H1 (cell line): ENCODE measurements at regions not wholly inside any gene's neighbourhood (a gene's known extent, or its start where the extent isn't known, plus 50 kb on each side); places are given as distances from the start of the nearest gene placed in this dataset.

ENCODE experiments used
- CTCF ChIA-PET: fragments of 300-600 bp; sonication (Branson Sonifier 250); formaldehyde crosslinking; loops from one replicate; lab custom pipeline; 2021; ENCODE audit not compliant: partially characterized antibody; lab: Charles Lee
- POLR2A ChIA-PET: fragments of 300-600 bp; sonication (Branson Sonifier 250); formaldehyde crosslinking; loops from one replicate; lab custom pipeline; 2021; ENCODE audit warnings: inconsistent platforms; ENCODE audit not compliant: partially characterized antibody; lab: Charles Lee
- DNase-seq, 2 experiments: peaks; one replicate each; pipeline versions ENCODE4 v3.0.0 to v3.0.0-alpha.2; 2010 to 2022; ENCODE audit warnings: low spot score in 2 of 2, low read depth in 1 of 2, mixed read lengths in 1 of 2
- FAIRE-seq: peaks from 2 replicates; lab custom pipeline; 2011; peaks lifted over from hg19 to GRCh38; lab: Jason Lieb, UNC
- H2AFZ ChIP-seq: 2 replicates; pipeline ENCODE4 v1.8.1; 2012; ENCODE audit warnings: low read length, inconsistent platforms
- H2AK5ac ChIP-seq: 2 replicates; pipeline ENCODE4 v1.6.1; 2013; ENCODE audit warnings: low read depth, low read length
- H2BK120ac ChIP-seq: replicated peaks from 2 replicates; pipeline ENCODE3; 2013; ENCODE audit warnings: low read depth, low read length, inconsistent platforms
- H2BK12ac ChIP-seq: 2 replicates; pipeline ENCODE4 v1.6.1; 2013; ENCODE audit warnings: low read depth, low read length
- H2BK15ac ChIP-seq: 2 replicates; pipeline ENCODE4 v1.6.1; 2013; ENCODE audit warnings: low read length
- H2BK20ac ChIP-seq: 2 replicates; pipeline ENCODE4 v1.6.1; 2013; ENCODE audit warnings: low read length
- H2BK5ac ChIP-seq: 2 replicates; pipeline ENCODE4 v1.6.1; 2013; ENCODE audit warnings: low read depth, low read length
- H3K14ac ChIP-seq: 2 replicates; pipeline ENCODE4 v1.6.1; 2013; ENCODE audit warnings: inconsistent platforms; ENCODE audit not compliant: insufficient read length
- H3K18ac ChIP-seq: 2 replicates; pipeline ENCODE4 v1.6.1; 2013; ENCODE audit warnings: low read length; ENCODE audit errors: extremely low read depth
- H3K23ac ChIP-seq: 2 replicates; pipeline ENCODE4 v1.6.1; 2013; ENCODE audit warnings: inconsistent platforms; ENCODE audit not compliant: insufficient read length
- H3K23me2 ChIP-seq: 2 replicates; pipeline ENCODE4 v1.6.1; 2013; ENCODE audit warnings: low read depth, low read length
- H3K27ac ChIP-seq: 2 replicates; pipeline ENCODE4 v1.6.1; 2011; ENCODE audit warnings: low read depth, low read length, inconsistent platforms
- H3K27me3 ChIP-seq, 4 experiments: replicated peaks in 1 of 4; 1 replicate in 1 of 4; 2 replicates in 3 of 4; pipeline versions ENCODE4 v1.6.1 to v1.8.1; 2011 to 2013; ENCODE audit warnings: low read length in 3 of 4, mild to moderate bottlenecking in 3 of 4, inconsistent platforms in 2 of 4, mixed read lengths in 2 of 4, moderate library complexity in 1 of 4; ENCODE audit not compliant: control insufficient read depth in 3 of 4, insufficient read depth in 3 of 4; ENCODE audit errors: extremely low read depth in 1 of 4
- H3K36me3 ChIP-seq, 4 experiments: 2 replicates each; pipeline versions ENCODE4 v1.6.1 to v1.8.1; 2011 to 2013; ENCODE audit warnings: mild to moderate bottlenecking in 4 of 4, low read length in 3 of 4, moderate library complexity in 2 of 4, control low read depth in 1 of 4, inconsistent platforms in 1 of 4; ENCODE audit not compliant: insufficient read depth in 4 of 4, control insufficient read depth in 2 of 4
- H3K4ac ChIP-seq: replicated peaks from 2 replicates; pipeline ENCODE3; 2013; ENCODE audit warnings: low read length, low read depth, mixed read lengths, inconsistent platforms; ENCODE audit not compliant: insufficient read length
- H3K4me1 ChIP-seq, 4 experiments: replicated peaks in 1 of 4; 1 replicate in 1 of 4; 2 replicates in 3 of 4; pipeline versions ENCODE4 v1.6.1 to v1.8.1; 2011 to 2013; ENCODE audit warnings: low read length in 3 of 4, inconsistent platforms in 2 of 4, mixed read lengths in 1 of 4; ENCODE audit not compliant: insufficient read depth in 4 of 4, control insufficient read depth in 3 of 4
- H3K4me2 ChIP-seq, 2 experiments: 2 replicates each; pipeline versions ENCODE4 v1.6.1 to v1.8.1; 2011 to 2013; ENCODE audit warnings: low read depth in 2 of 2, low read length in 2 of 2, control low read depth in 1 of 2, inconsistent platforms in 1 of 2, mild to moderate bottlenecking in 1 of 2; ENCODE audit not compliant: insufficient read depth in 1 of 2
- H3K4me3 ChIP-seq, 4 experiments: fragments of 200-600, 300-600 bp in 1 of 4; sonication (generic), shearing (Covaris generic), sonication (Bioruptor Twin) in 1 of 4; 2 replicates each; pipeline versions ENCODE4 v1.5.1 to v1.8.1; 2011 to 2016; ENCODE audit warnings: low read length in 4 of 4, low read depth in 3 of 4, control low read depth in 2 of 4, inconsistent platforms in 2 of 4, mild to moderate bottlenecking in 2 of 4, mixed read lengths in 1 of 4, moderate library complexity in 1 of 4; ENCODE audit not compliant: insufficient read depth in 2 of 4; ENCODE audit errors: extremely low read depth in 1 of 4
- H3K56ac ChIP-seq: replicated peaks from 2 replicates; pipeline ENCODE3; 2013; ENCODE audit warnings: low read depth, mild to moderate bottlenecking, mixed read lengths, low read length, inconsistent platforms; ENCODE audit not compliant: insufficient read length
- H3K79me1 ChIP-seq: 2 replicates; pipeline ENCODE4 v1.6.1; 2013; ENCODE audit warnings: low read depth, low read length, control low read depth
- H3K79me2 ChIP-seq, 2 experiments: 2 replicates each; pipeline versions ENCODE4 v1.6.1 to v1.8.1; 2012 to 2013; ENCODE audit warnings: low read length in 2 of 2, mild to moderate bottlenecking in 2 of 2, inconsistent platforms in 1 of 2; ENCODE audit not compliant: insufficient read depth in 2 of 2, control insufficient read depth in 1 of 2
- H3K9ac ChIP-seq, 4 experiments: replicated peaks in 1 of 4; 1 replicate in 1 of 4; 2 replicates in 3 of 4; pipeline versions ENCODE4 v1.6.1 to v1.8.1; 2011 to 2013; ENCODE audit warnings: low read depth in 3 of 4, low read length in 3 of 4, control low read depth in 2 of 4, mild to moderate bottlenecking in 2 of 4, moderate library complexity in 2 of 4, inconsistent platforms in 1 of 4; ENCODE audit errors: extremely low read depth in 1 of 4
- H3K9me3 ChIP-seq, 2 experiments: 2 replicates each; pipeline versions ENCODE4 v1.6.1 to v1.8.1; 2012 to 2013; ENCODE audit warnings: mild to moderate bottlenecking in 2 of 2, moderate library complexity in 2 of 2, control low read depth in 1 of 2, inconsistent platforms in 1 of 2, low read depth in 1 of 2, low read length in 1 of 2, mixed read lengths in 1 of 2; ENCODE audit not compliant: insufficient read depth in 2 of 2
- H4K20me1 ChIP-seq, 2 experiments: replicated peaks in 1 of 2; 2 replicates each; pipeline versions ENCODE3 to v1.8.1; 2011 to 2013; ENCODE audit warnings: inconsistent platforms in 2 of 2, low read length in 2 of 2, mild to moderate bottlenecking in 1 of 2; ENCODE audit not compliant: insufficient read depth in 2 of 2, control insufficient read depth in 1 of 2
- H4K5ac ChIP-seq: 2 replicates; pipeline ENCODE4 v1.6.1; 2013; ENCODE audit warnings: low read length, low read depth, mixed read lengths, inconsistent platforms; ENCODE audit not compliant: insufficient read length
- H4K8ac ChIP-seq: 2 replicates; pipeline ENCODE4 v1.8.0; 2013; ENCODE audit warnings: mild to moderate bottlenecking, moderate library complexity, low read length, inconsistent platforms; ENCODE audit not compliant: insufficient read depth; ENCODE audit errors: extremely low read depth
- H4K91ac ChIP-seq: replicated peaks from 2 replicates; pipeline ENCODE3; 2013; ENCODE audit warnings: low read length, mixed read lengths, inconsistent platforms; ENCODE audit not compliant: insufficient read length
- ATF3 ChIP-seq: IDR thresholded peaks from 2 replicates; pipeline ENCODE4 v1.6.1; 2011; ENCODE audit warnings: low read depth, mild to moderate bottlenecking, low read length; ENCODE audit not compliant: insufficient read depth
- BRCA1 ChIP-seq: IDR thresholded peaks from 2 replicates; pipeline ENCODE4 v1.6.1; 2012; ENCODE audit warnings: low read depth, low read length, improper control_type of control experiment
- CTBP2 ChIP-seq: IDR thresholded peaks from 2 replicates; pipeline ENCODE4 v1.7.0; 2011; ENCODE audit warnings: borderline replicate concordance, mild to moderate bottlenecking, moderate library complexity, mixed read lengths, low read length; ENCODE audit not compliant: insufficient read depth, insufficient read length
- EGR1 ChIP-seq: IDR thresholded peaks from 2 replicates; pipeline ENCODE4 v1.6.1; 2011; ENCODE audit warnings: low read depth, low read length, borderline replicate concordance
- KDM1A ChIP-seq: fragments of 200-600, 300-600 bp; sonication (generic); IDR thresholded peaks from 2 replicates; pipeline ENCODE4 v1.7.1; 2016; ENCODE audit warnings: mild to moderate bottlenecking, low read length, borderline replicate concordance
- MAFK ChIP-seq: IDR thresholded peaks from 2 replicates; pipeline ENCODE4 v1.6.1; 2012; ENCODE audit warnings: low read depth, mild to moderate bottlenecking, improper control_type of control experiment, low read length
- NANOG ChIP-seq: IDR thresholded peaks from 2 replicates; pipeline ENCODE4 v1.6.1; 2011; ENCODE audit warnings: low read length, low read depth, mild to moderate bottlenecking, inconsistent platforms; ENCODE audit not compliant: insufficient read depth, poor library complexity, severe bottlenecking
- RXRA ChIP-seq: IDR thresholded peaks from 2 replicates; pipeline ENCODE4 v1.6.1; 2011; ENCODE audit warnings: low read depth, mild to moderate bottlenecking, low read length, moderate library complexity; ENCODE audit not compliant: insufficient read depth
- SUZ12 ChIP-seq: fragments of 200-600 bp; sonication (generic); IDR thresholded peaks from 2 replicates; pipeline ENCODE4 v1.6.1; 2012; ENCODE audit warnings: mild to moderate bottlenecking, inconsistent platforms, low read length, moderate library complexity, mixed read lengths
- TAF1 ChIP-seq: IDR thresholded peaks from 2 replicates; pipeline ENCODE4 v1.6.1; 2011; ENCODE audit warnings: mild to moderate bottlenecking, low read depth, low read length
- YY1 ChIP-seq: IDR thresholded peaks from 2 replicates; pipeline ENCODE4 v1.6.1; 2011; ENCODE audit warnings: low read depth, mild to moderate bottlenecking, low read length
- WGBS, 2 experiments: shearing (Covaris generic) in 1 of 2; methylation state at CpG; one replicate each; pipeline versions ENCODE4 v1.1.6 to v1.1.7; 2013 to 2015; ENCODE audit warnings: low lambda C conversion rate in 2 of 2, mixed read lengths in 2 of 2, inconsistent platforms in 1 of 2, low coverage in 1 of 2, missing lambda C conversion rate in 1 of 2; ENCODE audit not compliant: insufficient replicate concordance in 2 of 2, insufficient coverage in 1 of 2, insufficient read length in 1 of 2; ENCODE audit errors: extremely low coverage in 1 of 2, missing lambda C conversion rate in 1 of 2; 5-methylcytosine and 5-hydroxymethylcytosine counted together

- POLR2A ChIA-PET, result no interaction called here
- Histone ChIP-seq H3K14ac (no peak overlapping the region), H3K23me2 (peaks cover 9% of the 10 kb centered on the region; the same call in 1 of the 2 replicates), H3K9ac (no peak overlapping the region), H3K27ac (no peak overlapping the region), H2BK12ac (no peak overlapping the region), H3K18ac (no peak overlapping the region), H2AK5ac (no peak overlapping the region; the same call in 1 of the 2 replicates), H3K4me1 (peaks cover 0 to 6% (median 0%) of the 10 kb centered on the region in 4 experiments; a peak in 2 of 7 replicates), H4K20me1 (no peaks in the 10 kb centered on the region), H3K36me3 (no peaks in the 10 kb centered on the region), H3K4me3 (no peak overlapping the region), H3K9me3 (no peaks in the 10 kb centered on the region), H3K27me3 (no peaks in the 10 kb centered on the region; a peak in 1 of 7 replicates), H3K79me1 (no peaks in the 10 kb centered on the region), H3K4me2 (no peak overlapping the region), H4K8ac (no peak overlapping the region), H2BK15ac (no peak overlapping the region), H2BK120ac (no peak overlapping the region), H2BK5ac (no peak overlapping the region), H4K5ac (no peak overlapping the region), H3K23ac (no peak overlapping the region), H3K56ac (no peak overlapping the region), H2AFZ (no peak overlapping the region), H2BK20ac (no peak overlapping the region), H3K79me2 (no peaks in the 10 kb centered on the region), H3K4ac (no peak overlapping the region), H4K91ac (no peak overlapping the region)
- CTCF ChIA-PET, result interaction anchor here (0.7 to 1.3 kb wide), 4 partner anchors 10 to 169 kb away, joined by 3 to 4 read pairs (median 3); no protein-coding TSS in a partner anchor
- WGBS, 2 experiments, result 88% methylated on average over 13 of the region's 13 CpGs; no CpG with 5 or more reads in 1 of the 2 experiments
- FAIRE-seq (no peak), DNase-seq (no peak)
- TF ChIP-seq EGR1, result no peak
- TF ChIP-seq RXRA, result no peak
- TF ChIP-seq YY1, result no peak
- no peak for TF ChIP-seq ATF3
- TF ChIP-seq TAF1, result no peak
- no peak for TF ChIP-seq NANOG
- TF ChIP-seq KDM1A, result no peak
- TF ChIP-seq BRCA1, result no peak
- TF ChIP-seq SUZ12, result no peak
- TF ChIP-seq MAFK, result no peak
- TF ChIP-seq CTBP2, result no peak
Measured at GRCh38 chr4:3673716-3674478, 92.3 kb upstream of the ADRA2C start.
